ENCODE measurements at regions not wholly inside any gene's neighbourhood (a gene's known extent, or its start where the extent isn't known, plus 50 kb on each side); places are given as distances from the start of the nearest gene placed in this dataset.

GRCh38 chr7:50217821-50218281 is 86.7 kb upstream of the IKZF1 start:
- TF ChIP-seq CTCF (IDR thresholded peaks at IDR 0.05) (no peak), POLR2A (IDR thresholded peaks at IDR 0.05) (no peak)
